LoVo (cell line): ENCODE measurements at regions not wholly inside any gene's neighbourhood (a gene's known extent, or its start where the extent isn't known, plus 50 kb on each side); places are given as distances from the start of the nearest gene placed in this dataset.
"Not testable (repeated sequence)": the region's sequence is repeated elsewhere in the genome, so short reads cannot be mapped to it uniquely, and the experiment has no call there.

ENCODE experiments used
- DNase-seq: peaks from one replicate; pipeline ENCODE4 v3.0.0-alpha.2; 2016; ENCODE audit warnings: low spot score

DNA sequence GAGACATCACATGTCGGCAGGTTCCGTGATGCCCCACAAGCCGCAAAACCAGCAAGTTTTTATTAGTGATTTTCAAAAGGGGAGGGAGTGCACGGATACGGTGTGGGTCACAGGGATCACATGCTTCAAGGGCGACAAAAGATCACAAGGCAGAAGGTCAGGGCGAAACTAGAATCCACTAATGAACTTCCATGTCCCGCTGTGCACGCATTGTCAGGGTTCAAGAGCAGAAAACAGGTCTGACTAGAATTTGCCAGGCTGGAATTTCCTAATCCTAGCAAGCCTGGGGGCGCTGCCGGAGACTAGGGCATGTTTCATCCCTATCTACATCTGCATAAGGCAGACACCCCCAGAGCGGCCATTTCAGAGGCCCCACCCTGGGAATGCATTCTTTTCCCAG lies 225.2 kb downstream of the NPHP4 start:
- DNase-seq, result not testable (repeated sequence)

DNA sequence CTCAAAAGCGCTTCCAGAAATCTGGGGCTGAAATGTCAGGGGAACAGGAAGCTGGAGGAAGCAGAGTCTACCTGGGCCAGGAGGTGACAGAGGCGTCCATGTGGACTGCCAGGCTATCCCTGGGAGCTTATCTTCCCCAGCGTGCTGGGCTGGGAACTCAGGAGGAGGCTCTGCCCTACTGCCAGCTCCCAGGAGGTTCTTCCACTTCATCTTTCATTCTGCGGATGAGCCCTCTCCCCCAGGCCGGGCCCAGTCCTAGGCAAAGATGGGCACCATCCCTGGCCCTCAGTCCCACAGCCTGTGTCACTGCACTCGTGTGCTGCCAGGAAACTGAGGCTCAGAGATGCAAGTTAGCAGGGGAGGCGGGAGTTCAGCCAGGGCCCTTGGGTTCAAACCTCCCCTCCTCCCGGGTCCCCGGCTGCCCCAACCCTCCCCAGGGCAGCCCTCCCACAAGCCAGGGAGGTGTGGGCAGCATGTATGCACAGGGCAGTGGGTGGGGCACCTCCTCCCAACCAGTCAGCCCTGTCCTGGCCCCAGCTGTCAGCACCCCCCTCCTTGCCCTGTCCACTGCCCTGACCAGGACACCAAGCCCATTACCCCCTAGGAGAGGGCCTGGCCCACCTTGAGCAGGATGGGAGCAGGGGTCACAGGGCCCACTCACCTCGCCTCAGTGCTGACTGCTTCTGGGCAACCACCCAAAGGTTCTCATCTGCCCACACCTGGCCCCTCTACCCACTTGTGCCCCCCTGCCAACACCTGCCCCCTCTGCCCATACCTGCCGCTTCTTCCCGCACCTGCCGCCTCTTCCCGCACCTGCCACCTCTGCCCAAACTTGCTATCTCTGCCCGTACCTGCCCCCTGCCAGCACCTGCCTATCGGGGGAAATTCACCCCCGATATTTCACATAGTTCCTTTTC lies 226.0 kb downstream of the NPHP4 start:
- no peak for DNase-seq

DNA sequence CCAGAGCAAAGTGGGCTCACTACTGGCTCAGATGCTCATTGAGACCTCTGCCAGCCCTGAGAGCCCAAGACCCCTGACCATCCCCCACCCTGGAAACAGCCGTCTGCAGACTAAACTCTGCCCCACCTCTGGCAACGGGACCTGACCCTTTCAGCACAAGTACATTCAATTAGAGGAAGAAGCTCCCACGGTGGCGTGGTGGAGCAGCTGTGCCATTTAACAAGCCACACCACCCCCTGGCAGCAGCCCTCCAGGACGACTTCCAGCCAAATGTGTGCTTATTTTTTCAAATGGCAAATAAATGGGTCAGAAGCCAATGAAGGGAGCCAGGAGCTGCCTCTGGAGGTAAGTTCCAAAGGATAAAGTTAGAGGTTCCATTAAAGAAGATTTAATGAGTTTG lies 226.7 kb downstream of the NPHP4 start:
- no peak for DNase-seq

DNA sequence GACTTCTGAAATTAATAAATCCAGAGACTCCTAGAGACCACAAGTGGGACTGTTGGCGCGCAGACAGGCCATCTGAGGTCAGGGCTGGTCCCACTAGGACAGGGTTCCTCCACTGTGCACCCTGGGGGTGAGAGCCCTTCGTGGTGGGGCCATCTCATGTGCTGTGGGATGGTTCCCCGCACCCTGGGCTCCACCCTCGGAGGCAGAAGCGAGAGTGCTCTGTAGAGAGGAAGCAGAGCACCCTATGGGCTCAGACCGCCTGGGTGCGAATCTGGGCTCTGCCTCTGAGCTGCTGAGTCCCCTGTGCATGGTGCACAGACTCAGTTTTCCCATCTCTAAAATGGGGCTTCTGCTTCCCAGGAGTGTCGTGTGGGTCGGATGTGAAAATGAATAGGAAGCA lies 227.3 kb downstream of the NPHP4 start:
- no peak for DNase-seq

DNA sequence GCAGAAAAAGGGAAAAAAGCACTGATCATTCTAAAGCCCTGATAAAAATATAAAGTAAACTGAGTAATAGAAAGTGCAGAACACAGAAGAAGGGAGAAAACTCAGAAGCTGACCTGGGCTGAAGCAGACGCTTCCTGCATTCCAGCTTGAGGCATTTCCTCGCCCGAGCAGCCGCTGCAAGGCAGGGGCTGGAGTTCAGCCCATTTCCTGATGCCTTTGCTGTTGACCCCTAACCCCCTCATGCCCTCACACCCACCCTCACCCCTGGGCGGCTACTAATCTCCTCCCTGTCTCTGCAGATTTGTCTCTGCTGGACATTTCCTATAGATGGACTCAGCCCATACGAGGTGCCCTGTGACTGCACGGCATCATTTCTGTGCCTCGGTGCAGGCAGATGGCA lies 227.8 kb downstream of the NPHP4 start:
- no peak for DNase-seq

DNA sequence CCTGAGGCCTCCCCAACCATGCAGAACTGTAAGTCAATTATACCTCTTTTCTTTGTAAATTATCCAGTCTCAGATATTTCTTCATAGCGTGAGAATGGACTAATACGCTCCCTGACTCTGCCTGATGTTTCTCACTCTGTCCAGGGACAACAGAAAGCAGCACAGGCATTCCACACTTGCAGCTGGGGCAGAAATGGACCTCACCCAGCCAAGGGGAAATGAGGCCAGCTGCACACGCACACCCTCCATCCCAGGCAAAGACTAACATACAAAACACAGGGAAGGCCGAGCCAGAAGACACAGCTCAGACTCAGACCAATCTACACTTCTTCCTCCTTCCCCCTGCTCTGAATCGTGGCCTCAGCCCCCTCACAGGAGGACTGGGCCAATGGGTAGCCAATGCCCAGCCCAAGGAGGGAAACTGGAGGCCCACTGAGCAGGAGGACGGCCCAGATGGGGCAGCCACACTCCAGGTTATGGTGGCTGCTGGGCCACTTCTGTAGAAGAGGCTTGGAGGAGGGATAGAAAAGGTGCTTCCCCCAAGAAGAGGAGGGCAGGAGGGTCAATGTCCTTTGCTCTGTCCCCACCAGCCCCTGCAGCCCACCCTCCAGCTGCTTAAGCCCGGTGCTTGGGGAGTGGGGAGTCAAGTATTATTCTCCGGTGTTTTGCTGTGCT lies 228.4 kb downstream of the NPHP4 start:
- DNase-seq, result no peak

DNA sequence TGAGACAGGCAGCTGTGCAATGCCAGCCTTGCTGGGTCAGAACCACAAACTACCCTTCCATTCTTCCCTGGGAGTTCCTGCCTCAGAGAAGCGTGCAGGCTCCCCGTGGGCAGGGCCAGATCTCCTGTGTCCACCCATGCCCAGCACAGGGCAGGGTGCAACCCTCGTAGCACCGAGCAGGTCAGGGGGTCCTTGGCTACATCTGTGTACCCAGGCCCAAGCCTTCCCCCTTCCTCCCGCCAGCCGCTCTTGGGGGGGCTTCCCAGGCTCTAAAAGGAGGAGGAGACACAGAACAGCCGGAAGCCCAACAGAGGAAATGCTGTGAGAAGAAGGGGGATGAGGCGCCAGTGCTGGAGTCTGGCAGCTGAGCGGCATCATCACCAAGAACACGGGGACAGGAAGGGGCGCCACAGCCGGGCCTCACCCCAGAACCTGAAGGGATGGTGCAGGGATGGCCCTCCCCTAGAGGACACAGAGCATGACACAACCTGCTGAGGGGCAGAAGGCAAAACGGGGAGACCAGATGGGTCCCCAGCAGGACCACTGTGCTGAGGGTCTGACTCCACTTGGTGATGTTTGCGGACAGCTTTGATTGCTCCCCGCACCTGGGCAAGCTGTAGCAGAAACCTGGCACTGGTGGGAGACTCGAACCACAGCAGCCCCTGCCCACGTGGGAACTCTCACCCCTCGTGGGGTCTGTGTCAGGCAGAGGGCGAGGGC lies 233.2 kb downstream of the NPHP4 start:
- DNase-seq, result no peak

DNA sequence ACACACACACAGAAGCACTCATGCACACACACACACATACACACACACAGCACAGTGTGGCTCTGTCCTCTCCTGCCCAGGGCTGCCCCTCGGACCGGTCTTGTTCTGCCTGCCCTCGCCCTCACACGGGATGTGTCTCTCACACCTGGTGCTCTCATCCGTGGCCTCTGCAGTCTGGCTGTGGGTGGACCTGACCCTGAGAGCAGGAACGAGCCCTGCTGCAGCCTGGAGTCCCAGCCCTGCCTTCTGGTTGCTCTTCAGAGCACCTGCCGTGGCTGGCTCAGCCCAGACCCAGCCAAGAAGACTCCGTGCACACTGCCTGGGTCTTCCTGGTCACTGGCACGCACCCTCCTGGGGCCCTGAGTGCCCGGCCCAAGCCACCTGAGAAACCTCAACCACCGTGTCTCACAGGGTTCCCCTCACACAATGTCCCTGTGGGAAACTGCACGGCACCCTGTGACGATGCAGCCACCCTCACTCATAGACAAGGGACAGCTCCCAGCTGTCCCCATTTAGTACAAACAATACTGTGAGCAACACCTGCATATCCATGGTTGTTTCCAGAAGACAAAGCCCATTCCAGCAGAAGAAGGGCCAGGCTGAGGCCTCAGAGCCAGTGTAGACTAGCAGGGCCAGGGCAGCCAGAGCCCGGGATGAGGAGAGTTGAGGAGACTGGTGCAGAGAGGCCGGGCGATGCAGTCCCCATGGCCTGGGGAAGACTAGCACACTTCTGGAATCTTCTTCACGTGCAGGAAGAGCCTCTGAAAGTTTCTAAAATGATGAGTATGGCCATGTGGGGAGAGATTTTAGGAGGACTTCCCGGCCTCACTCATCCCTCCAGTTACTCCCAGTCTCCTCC lies 234.0 kb downstream of the NPHP4 start:
- DNase-seq, result no peak

DNA sequence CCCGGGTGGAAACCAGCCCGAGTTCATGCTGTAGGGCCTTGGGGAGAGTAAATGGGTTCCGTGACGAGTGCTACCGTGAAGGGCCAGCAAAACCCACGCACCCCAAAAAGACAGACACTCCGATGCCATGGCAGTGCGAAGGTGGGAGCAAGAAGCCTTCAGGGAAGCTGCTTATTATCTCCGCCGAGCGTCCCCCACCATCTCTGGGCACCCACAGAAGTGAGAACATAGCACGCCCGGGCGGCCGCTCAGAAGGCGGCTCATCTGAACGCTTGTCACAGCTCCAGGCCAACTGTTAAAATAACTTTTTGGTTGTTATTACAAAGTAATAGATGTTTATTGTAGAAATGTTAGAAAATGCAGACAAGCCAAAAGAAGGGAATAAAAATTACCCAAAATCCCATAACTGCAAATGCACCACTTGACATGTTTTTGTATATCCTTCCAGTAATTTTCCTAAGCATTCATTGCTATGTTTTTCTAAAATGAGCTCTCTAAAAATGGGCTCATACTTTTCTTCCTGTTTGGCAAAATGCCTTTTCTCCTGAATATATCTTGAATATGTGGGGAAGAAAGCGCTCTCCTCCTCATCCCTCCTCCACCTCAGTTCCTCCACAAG lies 234.9 kb downstream of the NPHP4 start:
- no peak for DNase-seq

DNA sequence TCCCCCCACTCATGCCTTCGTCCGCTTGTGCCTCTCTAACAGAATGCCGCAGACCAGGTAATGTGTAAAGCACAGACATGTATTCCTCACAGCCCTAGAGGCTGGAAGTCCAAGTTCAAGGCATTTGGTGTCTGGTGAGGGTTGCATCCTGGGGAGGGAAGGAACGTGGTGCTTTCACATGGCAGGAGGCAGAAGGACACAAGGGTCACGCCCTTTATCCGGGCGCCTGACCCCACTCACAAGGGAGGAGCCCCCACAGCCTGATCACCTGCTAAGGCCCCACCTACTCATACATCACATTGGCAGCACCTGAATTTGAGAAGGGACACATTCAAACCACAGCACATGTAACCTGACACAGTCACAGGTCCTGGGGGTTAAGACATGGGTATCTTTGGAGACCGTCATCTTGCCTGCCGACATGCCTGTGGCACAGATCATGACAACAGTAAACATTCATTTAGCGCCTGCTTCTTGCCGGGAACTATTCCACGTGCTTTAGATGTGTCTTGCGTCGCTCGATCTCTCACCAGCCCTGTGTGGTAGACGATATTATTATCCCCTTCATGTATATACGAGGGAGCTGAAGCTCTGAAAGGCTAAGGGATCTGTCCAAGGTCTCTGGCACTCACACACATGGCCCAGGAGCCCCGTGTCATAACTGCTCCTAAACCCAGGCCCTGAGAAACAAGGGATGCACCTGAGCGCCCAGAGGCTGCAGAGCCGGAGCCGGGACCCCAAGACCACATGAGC lies 235.6 kb downstream of the NPHP4 start:
- no peak for DNase-seq

DNA sequence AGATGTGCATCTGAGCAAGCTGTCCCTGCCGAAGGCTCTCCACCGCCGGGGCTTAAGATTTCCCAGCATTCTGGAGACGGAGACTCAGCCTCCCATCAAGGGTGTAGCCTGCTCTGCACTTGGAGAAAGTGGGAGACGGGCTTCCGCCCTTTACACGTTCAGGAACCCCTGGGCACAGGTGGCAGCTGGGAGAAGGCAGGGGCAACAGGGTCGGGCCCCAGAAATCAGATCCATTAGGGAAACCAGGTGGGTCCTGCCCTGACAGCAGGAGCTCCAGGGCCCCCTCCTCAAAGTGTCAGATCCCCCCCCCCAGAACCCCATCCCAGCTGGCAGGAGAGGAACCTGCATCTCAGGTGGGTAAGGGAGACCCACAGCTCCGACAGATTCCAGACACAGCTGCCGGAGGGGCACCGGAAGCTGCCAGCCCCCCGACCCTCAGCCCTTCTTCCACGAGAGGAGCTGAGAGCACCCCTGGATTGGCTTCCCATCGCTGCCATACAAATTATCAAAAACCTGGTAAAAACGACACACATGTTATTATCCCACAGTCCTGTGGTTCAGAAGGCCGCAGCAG lies 236.6 kb downstream of the NPHP4 start:
- no peak for DNase-seq

DNA sequence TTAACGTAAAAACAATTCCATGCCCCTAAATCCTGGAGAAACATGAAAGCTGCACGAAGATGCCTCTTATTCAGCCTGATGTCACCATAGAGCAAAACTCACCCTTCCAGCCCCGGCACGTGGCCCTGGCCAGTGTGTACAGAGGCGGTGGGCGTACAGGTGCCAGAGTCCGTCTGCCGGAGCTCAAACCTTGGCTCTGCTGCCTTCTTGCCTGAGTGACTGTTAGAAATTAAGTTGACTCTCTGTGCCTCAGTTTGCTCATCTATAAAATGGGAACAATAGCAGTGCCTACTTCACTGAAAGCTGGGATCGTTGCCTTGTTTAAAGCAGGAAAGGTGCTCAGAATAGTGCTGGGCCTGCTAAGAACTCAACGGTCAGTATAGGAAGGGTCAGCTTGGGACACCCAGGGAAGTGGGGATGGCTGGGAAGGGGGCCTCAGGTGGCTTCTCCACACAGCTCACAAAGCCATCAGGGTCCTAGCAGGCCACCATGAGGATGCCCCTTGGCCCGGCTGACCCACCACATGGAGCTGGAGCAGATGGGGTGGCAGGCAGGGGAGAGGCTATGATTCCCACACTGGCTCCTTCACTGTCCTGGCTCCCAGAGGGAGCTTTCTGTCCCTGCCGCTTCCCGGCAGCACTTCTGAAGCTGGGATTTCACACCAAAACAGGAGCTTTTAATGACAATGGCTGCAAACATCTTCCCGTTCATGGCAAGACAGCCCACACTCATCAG lies 237.2 kb downstream of the NPHP4 start:
- DNase-seq, result no peak

DNA sequence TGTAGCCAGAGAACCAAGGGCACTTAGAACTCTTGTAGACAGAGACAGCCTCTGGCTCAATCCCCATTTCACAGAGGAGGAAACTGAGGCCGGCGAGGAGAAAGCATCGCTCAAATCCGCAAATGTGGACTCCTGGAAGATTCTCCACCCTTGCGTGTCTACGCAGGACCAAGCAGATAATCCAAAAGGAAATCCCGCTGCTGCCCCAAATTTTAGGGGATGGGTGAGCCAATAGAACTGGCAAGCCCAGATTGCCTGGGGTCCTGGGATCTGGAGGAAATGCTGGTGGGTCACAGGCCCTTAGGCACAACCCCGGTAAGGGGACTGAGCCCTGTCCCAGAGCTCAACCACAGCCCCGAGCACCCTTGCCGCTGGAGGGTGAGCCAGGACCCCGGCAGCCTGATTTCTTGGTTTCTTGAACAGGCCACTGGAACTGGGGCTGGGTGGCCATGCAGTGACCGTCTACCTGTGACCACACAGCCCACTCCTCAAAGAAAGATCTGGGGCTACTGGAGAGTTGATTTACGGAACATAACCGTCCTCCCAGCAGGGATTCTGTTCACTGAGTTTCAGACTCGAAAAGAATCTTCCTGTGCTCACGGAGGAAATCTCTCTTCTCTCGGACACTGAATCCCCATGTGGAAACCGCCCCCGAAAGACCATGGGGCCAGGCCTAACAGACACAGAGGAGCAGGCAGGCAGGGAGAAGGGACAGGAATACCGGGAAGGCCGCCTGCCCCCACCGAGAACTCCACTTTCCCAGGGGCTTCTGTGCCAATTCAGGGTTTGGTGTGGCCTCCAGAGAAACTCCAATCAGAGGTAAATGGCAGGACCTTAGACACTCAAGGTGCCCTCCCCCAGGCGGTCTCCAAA lies 238.4 kb downstream of the NPHP4 start:
- DNase-seq, result no peak

DNA sequence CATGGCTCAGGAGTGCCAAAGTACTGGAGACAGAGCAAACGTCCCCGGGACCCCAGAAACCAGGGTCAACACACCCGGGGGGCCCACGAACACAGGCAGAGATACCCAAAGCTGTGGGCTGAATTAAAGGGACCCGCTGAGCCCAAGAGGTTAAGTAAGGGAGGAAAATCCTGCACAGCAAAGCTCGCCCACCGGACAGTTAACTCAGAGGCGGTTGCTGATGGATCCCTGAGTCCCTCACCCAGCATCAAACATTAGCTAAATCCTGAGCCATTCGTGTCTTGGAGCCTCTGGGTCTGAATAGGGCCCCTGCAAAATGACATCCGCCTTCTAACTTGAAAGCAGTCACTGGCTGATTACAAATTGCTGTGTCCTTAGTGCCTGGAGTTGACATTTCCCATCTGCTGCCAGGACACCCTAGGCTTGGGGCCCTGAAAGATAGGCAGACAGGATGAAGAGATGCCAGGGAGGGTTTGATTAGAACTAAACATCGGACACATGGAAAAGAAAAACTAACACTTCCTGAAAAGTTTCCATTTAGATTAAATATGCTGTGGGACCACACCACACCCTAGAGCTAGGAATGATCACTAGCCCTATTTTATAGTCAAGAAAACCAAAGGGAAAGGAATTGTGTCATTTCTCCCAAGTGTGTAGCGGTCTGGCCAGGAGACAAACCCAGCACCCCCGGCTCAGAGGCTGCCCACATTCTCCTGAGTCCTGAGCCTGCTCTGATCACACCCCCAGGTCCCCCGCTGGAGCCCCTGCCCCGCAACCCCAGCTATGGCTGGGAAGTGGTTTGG lies 239.3 kb downstream of the NPHP4 start:
- no peak for DNase-seq

DNA sequence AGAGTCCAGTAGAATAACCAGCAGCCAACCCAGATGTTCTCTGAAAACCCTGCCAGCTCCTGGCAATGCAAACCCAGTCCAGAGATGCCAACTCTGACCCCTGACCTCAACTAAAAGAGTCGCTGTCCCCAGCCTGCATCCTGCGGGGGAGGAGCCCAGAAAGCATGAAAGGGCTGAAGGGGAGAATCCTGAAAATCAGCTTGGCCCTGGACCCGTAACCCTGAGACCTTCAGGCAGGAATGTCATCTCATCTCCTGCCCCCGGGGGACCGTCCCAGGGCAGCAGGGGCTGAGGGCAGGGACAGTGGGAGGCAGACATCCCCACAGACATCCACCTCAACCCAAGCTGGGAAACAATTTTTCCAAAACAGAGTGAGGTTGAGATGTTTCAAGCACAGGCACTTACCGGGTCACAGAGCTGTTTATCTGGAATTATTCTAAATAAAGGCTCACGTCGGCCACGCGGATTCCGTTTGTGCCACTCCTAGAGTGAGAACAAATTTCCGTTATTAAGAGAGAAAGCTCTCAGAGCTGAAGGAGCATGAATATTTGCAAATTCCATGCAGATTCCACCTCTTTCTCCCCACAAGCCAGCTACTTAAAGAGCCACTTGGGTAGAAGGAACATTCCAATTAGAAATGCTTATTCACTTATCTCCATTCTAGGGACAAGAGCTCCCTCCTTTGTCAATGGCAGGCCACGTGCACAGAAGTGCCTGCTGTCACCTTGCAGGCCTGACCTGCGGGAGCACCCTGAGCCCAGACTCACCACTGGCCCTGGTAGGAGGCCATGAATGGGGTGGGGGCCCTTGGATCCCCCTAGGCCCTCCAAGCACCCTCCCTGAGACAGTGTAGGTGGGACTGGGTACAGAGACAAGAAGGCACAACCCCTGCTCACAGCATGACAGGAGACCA lies 240.1 kb downstream of the NPHP4 start:
- no peak for DNase-seq

DNA sequence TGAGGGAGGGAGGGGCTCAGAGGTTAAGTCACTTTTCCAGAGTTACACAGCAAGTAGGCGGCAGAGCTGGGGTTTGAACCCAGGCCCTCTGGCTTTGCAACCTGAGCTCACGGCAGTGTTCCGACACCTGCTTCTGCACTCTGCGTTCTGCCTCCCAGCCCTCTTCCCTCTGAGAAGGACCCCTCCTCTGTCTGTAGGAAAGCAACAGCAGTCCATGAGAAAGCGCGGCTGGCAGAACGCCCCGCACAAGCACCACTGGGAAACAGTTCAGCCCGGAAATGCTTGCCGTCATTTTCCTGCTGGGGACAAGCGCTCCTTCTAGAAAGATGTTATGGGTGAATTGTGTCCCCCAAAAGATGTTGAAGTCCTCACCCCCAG lies 241.1 kb downstream of the NPHP4 start:
- no peak for DNase-seq
